ENCODE measurements at regions not wholly inside any gene's neighbourhood (a gene's known extent, or its start where the extent isn't known, plus 50 kb on each side); places are given as distances from the start of the nearest gene placed in this dataset.

DNA sequence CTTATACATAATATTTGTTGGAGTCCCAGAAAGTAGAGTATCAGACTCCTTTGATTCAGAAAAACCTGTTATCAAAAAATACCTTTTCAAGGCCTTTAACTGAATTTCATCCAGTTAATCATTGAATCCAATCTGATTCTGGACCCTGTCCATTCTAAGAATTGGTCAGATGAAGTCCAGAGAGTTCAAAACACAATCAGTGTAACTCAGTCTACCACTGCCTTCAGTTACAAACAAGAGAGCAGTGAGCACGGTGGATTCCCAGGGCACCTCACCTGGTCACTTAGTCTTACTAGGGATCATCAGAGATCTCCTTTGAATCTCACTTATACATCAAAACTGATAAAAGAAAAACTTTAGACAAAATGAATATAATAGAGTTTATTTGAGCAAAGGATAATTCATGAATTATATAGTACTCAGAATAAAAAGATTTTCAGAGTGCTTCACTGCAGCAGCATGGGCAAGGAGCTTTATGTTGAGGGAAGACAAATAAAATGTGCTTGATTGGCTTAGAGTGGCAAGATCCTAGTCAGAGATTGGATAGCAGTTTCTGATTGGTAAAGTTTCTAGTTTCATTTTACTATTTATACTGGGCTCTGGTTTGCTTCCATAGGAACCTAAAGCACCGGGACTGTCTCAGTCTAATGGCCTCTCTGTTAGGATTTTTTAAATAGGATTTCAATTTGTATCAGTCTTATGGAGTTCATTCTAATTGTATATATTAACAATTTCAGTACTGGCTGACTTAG lies 474.9 kb upstream of the GOLIM4 start:
- H3K27ac ChIP-seq, result no peak overlapping the region
- no peak for TF ChIP-seq ZFX (IDR thresholded peaks at IDR 0.05)
- TF ChIP-seq, protein P1, sequence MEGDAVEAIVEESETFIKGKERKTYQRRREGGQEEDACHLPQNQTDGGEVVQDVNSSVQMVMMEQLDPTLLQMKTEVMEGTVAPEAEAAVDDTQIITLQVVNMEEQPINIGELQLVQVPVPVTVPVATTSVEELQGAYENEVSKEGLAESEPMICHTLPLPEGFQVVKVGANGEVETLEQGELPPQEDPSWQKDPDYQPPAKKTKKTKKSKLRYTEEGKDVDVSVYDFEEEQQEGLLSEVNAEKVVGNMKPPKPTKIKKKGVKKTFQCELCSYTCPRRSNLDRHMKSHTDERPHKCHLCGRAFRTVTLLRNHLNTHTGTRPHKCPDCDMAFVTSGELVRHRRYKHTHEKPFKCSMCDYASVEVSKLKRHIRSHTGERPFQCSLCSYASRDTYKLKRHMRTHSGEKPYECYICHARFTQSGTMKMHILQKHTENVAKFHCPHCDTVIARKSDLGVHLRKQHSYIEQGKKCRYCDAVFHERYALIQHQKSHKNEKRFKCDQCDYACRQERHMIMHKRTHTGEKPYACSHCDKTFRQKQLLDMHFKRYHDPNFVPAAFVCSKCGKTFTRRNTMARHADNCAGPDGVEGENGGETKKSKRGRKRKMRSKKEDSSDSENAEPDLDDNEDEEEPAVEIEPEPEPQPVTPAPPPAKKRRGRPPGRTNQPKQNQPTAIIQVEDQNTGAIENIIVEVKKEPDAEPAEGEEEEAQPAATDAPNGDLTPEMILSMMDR (conservative IDR thresholded peaks at IDR 0.05), result no peak

DNA sequence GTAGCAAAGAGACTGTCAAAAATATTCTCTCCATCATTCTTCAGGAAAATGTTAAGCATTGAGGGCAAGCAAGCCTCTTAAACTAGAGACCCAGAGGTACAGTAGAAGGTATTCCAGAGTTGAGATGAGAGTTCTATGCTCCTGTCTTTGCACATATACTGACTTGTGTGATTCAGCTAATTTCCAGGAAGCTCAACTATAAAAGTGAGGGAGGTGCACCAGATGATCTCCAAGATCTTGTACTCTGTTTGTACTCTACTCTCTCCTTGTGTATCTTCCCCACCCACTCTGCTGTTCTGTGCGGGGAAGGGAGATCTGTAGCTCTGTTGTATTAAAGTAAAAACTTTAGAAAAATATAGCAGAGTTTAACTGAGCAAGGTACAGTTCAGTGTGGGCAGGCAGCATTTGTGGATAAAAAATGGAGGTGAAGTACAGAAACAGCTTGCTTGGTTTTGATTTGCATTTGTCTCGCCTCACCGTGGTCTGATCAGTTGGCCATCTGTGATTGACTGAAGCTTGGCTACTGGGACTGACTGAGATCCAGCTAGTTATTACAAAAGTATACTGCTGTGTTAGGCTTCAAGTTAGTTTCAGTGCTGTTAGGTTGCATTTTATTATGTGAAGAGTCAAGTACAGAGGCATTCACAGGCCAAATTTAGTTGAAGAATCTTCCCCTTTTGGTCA lies 463.1 kb upstream of the GOLIM4 start:
- TF ChIP-seq, protein P1 (conservative IDR thresholded peaks at IDR 0.05), result no peak
- TF ChIP-seq ZFX (IDR thresholded peaks at IDR 0.05), result no peak
- no peak overlapping the region for H3K27ac ChIP-seq

DNA sequence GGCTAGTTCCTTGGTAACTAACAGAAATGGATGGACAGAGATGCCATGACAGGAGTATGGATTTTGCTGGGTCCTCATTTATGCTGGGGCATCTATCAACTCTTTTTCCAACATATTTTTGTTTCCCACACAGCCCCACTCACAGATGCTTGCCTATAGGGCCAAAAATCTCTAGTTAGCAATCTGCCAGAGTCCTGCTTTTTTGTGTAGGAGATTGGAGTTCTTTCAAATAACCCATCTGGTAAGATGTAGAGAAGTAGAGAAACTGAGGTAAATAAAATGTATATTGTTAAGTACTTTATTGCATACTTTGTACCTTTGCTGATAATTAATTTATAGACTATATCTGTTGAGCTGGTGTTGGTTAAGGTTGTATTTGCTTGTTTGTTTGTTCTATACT lies 456.5 kb upstream of the GOLIM4 start:
- no peak overlapping the region for H3K27ac ChIP-seq
- TF ChIP-seq, protein P1 (conservative IDR thresholded peaks at IDR 0.05), result no peak
- TF ChIP-seq ZFX (IDR thresholded peaks at IDR 0.05), result no peak

DNA sequence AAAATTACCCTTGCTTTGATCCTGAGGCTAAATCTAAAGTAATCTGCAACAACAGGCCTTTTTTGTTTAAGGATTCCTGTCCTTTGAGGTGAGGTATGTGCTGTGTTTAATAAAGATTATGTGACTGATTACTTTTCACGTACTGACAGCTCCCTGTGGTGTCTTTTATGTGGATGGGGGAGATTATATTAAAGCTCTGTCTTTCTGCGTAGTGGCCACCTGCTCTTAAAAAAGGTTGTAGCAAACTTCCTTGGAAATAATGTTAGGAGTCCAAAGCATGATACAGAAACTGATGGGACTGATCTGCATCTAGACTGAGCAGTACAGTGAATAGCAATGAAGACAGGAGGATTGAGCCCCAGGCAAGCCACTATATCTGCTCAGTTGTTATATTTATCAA lies 453.0 kb upstream of the GOLIM4 start:
- TF ChIP-seq, protein P1 (conservative IDR thresholded peaks at IDR 0.05), result no peak
- no peak for TF ChIP-seq ZFX (IDR thresholded peaks at IDR 0.05)
- no peak overlapping the region for H3K27ac ChIP-seq

DNA sequence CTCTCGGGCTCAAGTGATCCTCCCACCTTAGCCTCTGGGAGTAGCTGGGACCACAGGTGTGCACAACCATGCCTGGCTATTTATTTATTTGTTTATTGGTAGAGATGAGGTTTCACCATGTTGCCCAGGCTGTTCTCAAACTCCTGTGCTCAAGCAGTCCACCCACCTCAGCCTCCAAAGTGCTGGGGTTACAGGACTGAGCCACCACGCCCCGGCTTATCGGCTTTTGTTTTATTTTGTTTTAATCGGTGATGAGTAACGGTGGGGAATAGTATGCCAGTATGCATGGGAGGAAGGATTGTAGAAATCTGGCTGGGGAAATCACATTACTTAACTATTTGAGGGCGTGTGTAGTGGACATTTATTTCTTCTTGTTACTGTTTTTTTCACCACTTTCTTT lies 451.0 kb upstream of the GOLIM4 start:
- TF ChIP-seq, protein P1 (conservative IDR thresholded peaks at IDR 0.05), result no peak
- TF ChIP-seq ZFX (IDR thresholded peaks at IDR 0.05), result no peak
- no peak overlapping the region for H3K27ac ChIP-seq

DNA sequence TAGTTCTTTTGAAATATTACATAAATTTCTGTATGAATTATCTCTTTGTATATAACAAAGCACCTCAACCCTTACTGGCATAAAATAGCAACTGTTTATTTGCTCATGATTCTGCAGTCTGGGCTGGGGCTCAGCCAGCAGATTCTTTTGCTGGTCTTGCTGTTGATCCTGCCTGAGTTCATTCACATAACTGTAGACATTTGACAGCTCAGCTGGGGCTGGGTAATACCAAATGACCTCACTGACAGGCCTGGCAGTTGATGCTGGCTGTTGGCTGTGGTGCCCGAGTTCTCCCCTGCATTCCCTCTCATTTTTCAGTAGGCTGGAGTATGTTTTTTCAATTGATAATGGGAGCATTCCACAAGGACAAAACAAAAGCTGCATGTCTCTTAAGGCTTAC lies 449.9 kb upstream of the GOLIM4 start:
- TF ChIP-seq, protein P1 (conservative IDR thresholded peaks at IDR 0.05), result no peak
- no peak for TF ChIP-seq ZFX (IDR thresholded peaks at IDR 0.05)
- H3K27ac ChIP-seq, result no peak overlapping the region
